Testis (tissue), 2 donors: ENCODE measurements at regions not wholly inside any gene's neighbourhood (a gene's known extent, or its start where the extent isn't known, plus 50 kb on each side); places are given as distances from the start of the nearest gene placed in this dataset.

Source experiments
- DNase-seq: peaks from one replicate; pipeline ENCODE4 v3.0.0-alpha.2; 2019
- H3K27ac ChIP-seq, 2 donors: fragments of 200-600 bp; sonication (generic); one replicate each; pipeline ENCODE4 v1.5.1; 2019
- H3K27me3 ChIP-seq: fragments of 200-600 bp; sonication (generic); one replicate; pipeline ENCODE4 v1.5.1; 2019
- H3K36me3 ChIP-seq: fragments of 200-600 bp; sonication (generic); one replicate; pipeline ENCODE4 v1.5.1; 2017; ENCODE audit warnings: low read depth; ENCODE audit errors: missing control alignments
- H3K4me1 ChIP-seq: fragments of 200-600 bp; sonication (generic); one replicate; pipeline ENCODE4 v1.5.1; 2019
- H3K4me3 ChIP-seq, 2 donors: fragments of 200-600 bp; sonication (generic); one replicate each; pipeline ENCODE4 v1.5.1; 2017 to 2019
- H3K9me3 ChIP-seq: fragments of 200-600 bp; sonication (generic); one replicate; pipeline ENCODE4 v1.5.1; 2017
- CTCF ChIP-seq, 3 experiments: fragments of 450-650 bp in 2 of 3; fragments of 200-600 bp in 1 of 3; sonication (generic) in 1 of 3; IDR thresholded peaks; one replicate each; pipeline ENCODE4 v1.5.1; 2016 to 2019; ENCODE audit warnings: antibody characterized with exemption in 3 of 3, mild to moderate bottlenecking in 2 of 3, moderate library complexity in 1 of 3
- POLR2A ChIP-seq: fragments of 450-650 bp; IDR thresholded peaks from one replicate; pipeline ENCODE4 v1.6.1; 2017; ENCODE audit warnings: antibody characterized with exemption, mild to moderate bottlenecking, moderate library complexity
- WGBS, 2 donors: methylation state at CpG; one replicate each; pipeline ENCODE4 v1.1.5; 2018; 5-methylcytosine and 5-hydroxymethylcytosine counted together
- intact Hi-C: fragments of 100-400 bp; cut with DNase I; formaldehyde crosslinking; loops from one replicate; pipeline ENCODE4 v1.15.1; 2023; ENCODE audit warnings: low total_unique reads

- H3K9me3 ChIP-seq, result no peaks in the 10 kb centered on the region
- no peaks in the 10 kb centered on the region for H3K4me1 ChIP-seq
- peak; percentile 16 for DNase-seq
- H3K27me3 ChIP-seq, result no peaks in the 10 kb centered on the region
- H3K4me3 ChIP-seq, result no peak overlapping the region
- 73 to 80% methylated on average over 12 of the region's 12 CpGs for WGBS, 2 donors
- TF ChIP-seq CTCF (IDR thresholded peaks at IDR 0.05) (peak in 1 of 3 experiments; percentile 15), POLR2A (no peak)
- H3K36me3 ChIP-seq, result no peaks in the 10 kb centered on the region
- intact Hi-C loops, result no loop called here
- H3K27ac ChIP-seq, result no peak overlapping the region
Observed at GRCh38 chr16:66167564-66168291, 198.8 kb upstream of the CDH5 start.

- intact Hi-C loops, result no loop called here
- no peak for DNase-seq
- WGBS, 2 donors, result 84 to 92% methylated on average over 11 of the region's 11 CpGs
Observed at GRCh38 chr16:66166490-66166889, 200.0 kb upstream of the CDH5 start.

GRCh38 chr16:66165879-66166278 lies 200.6 kb upstream of the CDH5 start:
- H3K27ac ChIP-seq, result no peak overlapping the region
- DNase-seq, result no peak
- no peak overlapping the region for H3K4me3 ChIP-seq
- H3K27me3 ChIP-seq, result no peaks in the 10 kb centered on the region
- no peak for TF ChIP-seq POLR2A
- TF ChIP-seq CTCF (IDR thresholded peaks at IDR 0.05), result no peak
- no peaks in the 10 kb centered on the region for H3K9me3 ChIP-seq
- no peaks in the 10 kb centered on the region for H3K4me1 ChIP-seq
- 65 to 95% methylated on average over 2 of the region's 2 CpGs for WGBS, 2 donors
- H3K36me3 ChIP-seq, result no peaks in the 10 kb centered on the region
- intact Hi-C loops, result no loop called here

More at GRCh38 chr16:66166490-66166889, 200.0 kb upstream of the CDH5 start:
- Histone ChIP-seq H3K4me1 (no peaks in the 10 kb centered on the region), H3K9me3 (no peaks in the 10 kb centered on the region), H3K36me3 (no peaks in the 10 kb centered on the region), H3K27ac (no peak overlapping the region), H3K27me3 (no peaks in the 10 kb centered on the region), H3K4me3 (no peak overlapping the region)
- no peak for TF ChIP-seq CTCF (IDR thresholded peaks at IDR 0.05)
- no peak for TF ChIP-seq POLR2A

GRCh38 chr16:66164581-66165247 lies 201.8 kb upstream of the CDH5 start:
- intact Hi-C loops, result no loop called here
- Histone ChIP-seq H3K36me3 (no peaks in the 10 kb centered on the region), H3K9me3 (no peaks in the 10 kb centered on the region), H3K27me3 (no peaks in the 10 kb centered on the region), H3K4me1 (no peaks in the 10 kb centered on the region), H3K27ac (no peak overlapping the region), H3K4me3 (no peak overlapping the region)
- DNase-seq, result no peak
- TF ChIP-seq POLR2A, result no peak
- TF ChIP-seq CTCF (IDR thresholded peaks at IDR 0.05), result no peak
- 61 to 76% methylated on average over 7 of the region's 7 CpGs for WGBS, 2 donors
